Keratinocyte (primary cell): ENCODE measurements at regions not wholly inside any gene's neighbourhood (a gene's known extent, or its start where the extent isn't known, plus 50 kb on each side); places are given as distances from the start of the nearest gene placed in this dataset.
"Not testable (repeated sequence)": the region's sequence is repeated elsewhere in the genome, so short reads cannot be mapped to it uniquely, and the experiment has no call there.

Experiments
- DNase-seq: peaks from one replicate; pipeline ENCODE4 v3.0.0-alpha.2; 2011; ENCODE audit warnings: low read depth, missing footprints, low spot score
- FAIRE-seq: peaks from 2 replicates; lab custom pipeline; 2011; peaks lifted over from hg19 to GRCh38; lab: Jason Lieb, UNC
- H2AFZ ChIP-seq: 2 replicates; pipeline ENCODE4 v1.6.0; 2012; ENCODE audit warnings: low read length, control low read depth, inconsistent platforms; ENCODE audit not compliant: control insufficient read depth
- H3K27ac ChIP-seq: 2 replicates; pipeline ENCODE4 v1.5.1; 2011; ENCODE audit warnings: low read length; ENCODE audit not compliant: control insufficient read depth, insufficient read depth
- H3K27me3 ChIP-seq: 3 replicates; pipeline ENCODE4 v1.6.0; 2011; ENCODE audit warnings: low read length; ENCODE audit not compliant: control insufficient read depth, insufficient read depth; ENCODE audit errors: extremely low read depth
- H3K36me3 ChIP-seq, 2 experiments: 2 replicates in 1 of 2; 3 replicates in 1 of 2; pipeline ENCODE4 v1.5.1; 2011; ENCODE audit warnings: low read length in 2 of 2, mild to moderate bottlenecking in 1 of 2; ENCODE audit not compliant: control insufficient read depth in 2 of 2, insufficient read depth in 2 of 2; ENCODE audit errors: extremely low read depth in 1 of 2
- H3K4me1 ChIP-seq: 3 replicates; pipeline ENCODE4 v1.5.1; 2011; ENCODE audit warnings: low read length; ENCODE audit not compliant: control insufficient read depth, insufficient read depth; ENCODE audit errors: extremely low read depth
- H3K4me2 ChIP-seq: 3 replicates; pipeline ENCODE4 v1.6.0; 2011; ENCODE audit warnings: low read depth, low read length; ENCODE audit not compliant: control insufficient read depth, insufficient read depth; ENCODE audit errors: extremely low read depth
- H3K4me3 ChIP-seq, 3 experiments: fragments of 200-600 bp in 1 of 3; sonication (generic) in 1 of 3; 2 replicates in 2 of 3; 3 replicates in 1 of 3; pipeline ENCODE4 v1.5.1; 2011 to 2016; ENCODE audit warnings: low read length in 3 of 3, mild to moderate bottlenecking in 3 of 3, control low read depth in 2 of 3, inconsistent platforms in 1 of 3, low read depth in 1 of 3, mixed read lengths in 1 of 3, mixed run types in 1 of 3, moderate library complexity in 1 of 3; ENCODE audit not compliant: control insufficient read depth in 2 of 3, insufficient read depth in 2 of 3; ENCODE audit errors: extremely low read depth in 1 of 3
- H3K79me2 ChIP-seq: 2 replicates; pipeline ENCODE4 v1.6.0; 2012; ENCODE audit warnings: low read length; ENCODE audit not compliant: control insufficient read depth, insufficient read depth
- H3K9ac ChIP-seq: 3 replicates; pipeline ENCODE4 v1.6.0; 2011; ENCODE audit warnings: low read length; ENCODE audit not compliant: control insufficient read depth, insufficient read depth; ENCODE audit errors: extremely low read depth
- H3K9me1 ChIP-seq: 3 replicates; pipeline ENCODE4 v1.6.0; 2011; ENCODE audit warnings: low read length; ENCODE audit not compliant: control insufficient read depth, insufficient read depth; ENCODE audit errors: extremely low read depth
- H3K9me3 ChIP-seq: 2 replicates; pipeline ENCODE4 v1.5.1; 2012; ENCODE audit warnings: low read depth, low read length; ENCODE audit not compliant: control insufficient read depth
- H4K20me1 ChIP-seq: 3 replicates; pipeline ENCODE4 v1.6.0; 2011; ENCODE audit warnings: low read length; ENCODE audit not compliant: control insufficient read depth, insufficient read depth; ENCODE audit errors: extremely low read depth
- EZH2 ChIP-seq: IDR thresholded peaks from one replicate; pipeline ENCODE4 v1.6.1; 2012; ENCODE audit warnings: inconsistent platforms, mild to moderate bottlenecking, low read length, moderate library complexity
- dilution Hi-C: fragments of 300-500 bp; cut with MboI; formaldehyde crosslinking; loops from one replicate; pipeline ENCODE4 v1.7.0; 2020; ENCODE audit warnings: low sequenced_read_pairs; ENCODE audit not compliant: extremely low pct_ligation_motif_present
- TF ChIP-seq, protein P1 (sequence below), 3 experiments: IDR thresholded peaks in 1 of 3; conservative IDR thresholded peaks in 1 of 3; optimal IDR thresholded peaks in 1 of 3; 2 replicates in 2 of 3; 3 replicates in 1 of 3; pipeline versions ENCODE3 to v1.5.1; 2011; ENCODE audit warnings: low read length in 3 of 3, mild to moderate bottlenecking in 3 of 3, moderate library complexity in 2 of 3, control low read depth in 1 of 3, inconsistent platforms in 1 of 3; ENCODE audit not compliant: insufficient read depth in 2 of 3; ENCODE audit errors: extremely low read depth in 1 of 3

DNA sequence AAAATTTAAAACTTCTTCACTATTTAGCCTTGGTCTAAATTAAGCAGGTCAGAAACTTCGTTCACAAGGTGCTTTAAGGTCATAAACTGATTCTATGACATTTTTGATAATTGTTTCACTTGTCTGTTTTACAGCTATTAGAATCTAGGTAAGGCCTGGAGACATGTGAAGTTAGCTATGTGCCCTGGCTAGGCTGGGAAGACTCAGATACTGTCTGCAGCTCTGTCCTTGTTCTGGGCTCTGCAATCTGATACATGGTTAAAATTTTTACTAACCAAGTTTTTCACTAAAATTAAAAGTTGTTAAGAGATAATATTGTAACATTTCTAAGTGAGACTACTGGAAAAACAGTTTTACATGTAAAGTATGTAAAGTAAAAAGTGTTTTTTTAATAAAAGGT is 479.6 kb upstream of the EPHA6 start:
- H3K4me3 ChIP-seq = no peak overlapping the region
- no peaks in the 10 kb centered on the region for H3K9me1 ChIP-seq
- dilution Hi-C loops = no loop called here
- DNase-seq = no peak
- no peak overlapping the region for H3K9ac ChIP-seq
- no peaks in the 10 kb centered on the region for H3K36me3 ChIP-seq
- FAIRE-seq = no peak
- H3K4me2 ChIP-seq = no peak overlapping the region
- no peaks in the 10 kb centered on the region for H3K9me3 ChIP-seq
- no peaks in the 10 kb centered on the region for H3K27me3 ChIP-seq
- H3K4me1 ChIP-seq = no peaks in the 10 kb centered on the region
- TF ChIP-seq EZH2 = no peak
- TF ChIP-seq, protein P1, sequence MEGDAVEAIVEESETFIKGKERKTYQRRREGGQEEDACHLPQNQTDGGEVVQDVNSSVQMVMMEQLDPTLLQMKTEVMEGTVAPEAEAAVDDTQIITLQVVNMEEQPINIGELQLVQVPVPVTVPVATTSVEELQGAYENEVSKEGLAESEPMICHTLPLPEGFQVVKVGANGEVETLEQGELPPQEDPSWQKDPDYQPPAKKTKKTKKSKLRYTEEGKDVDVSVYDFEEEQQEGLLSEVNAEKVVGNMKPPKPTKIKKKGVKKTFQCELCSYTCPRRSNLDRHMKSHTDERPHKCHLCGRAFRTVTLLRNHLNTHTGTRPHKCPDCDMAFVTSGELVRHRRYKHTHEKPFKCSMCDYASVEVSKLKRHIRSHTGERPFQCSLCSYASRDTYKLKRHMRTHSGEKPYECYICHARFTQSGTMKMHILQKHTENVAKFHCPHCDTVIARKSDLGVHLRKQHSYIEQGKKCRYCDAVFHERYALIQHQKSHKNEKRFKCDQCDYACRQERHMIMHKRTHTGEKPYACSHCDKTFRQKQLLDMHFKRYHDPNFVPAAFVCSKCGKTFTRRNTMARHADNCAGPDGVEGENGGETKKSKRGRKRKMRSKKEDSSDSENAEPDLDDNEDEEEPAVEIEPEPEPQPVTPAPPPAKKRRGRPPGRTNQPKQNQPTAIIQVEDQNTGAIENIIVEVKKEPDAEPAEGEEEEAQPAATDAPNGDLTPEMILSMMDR (optimal IDR thresholded peaks at IDR 0.05 in 1 of 3, IDR thresholded peaks at IDR 0.05 in 1 of 3, conservative IDR thresholded peaks at IDR 0.05 in 1 of 3; ENCODE audit: extremely low read depth in 1 of 3, insufficient read depth in 2 of 3, low read length in 3 of 3) = no peak
- H2AFZ ChIP-seq = no peak overlapping the region
- H4K20me1 ChIP-seq = no peaks in the 10 kb centered on the region
- H3K79me2 ChIP-seq = no peaks in the 10 kb centered on the region
- H3K27ac ChIP-seq = no peak overlapping the region

DNA sequence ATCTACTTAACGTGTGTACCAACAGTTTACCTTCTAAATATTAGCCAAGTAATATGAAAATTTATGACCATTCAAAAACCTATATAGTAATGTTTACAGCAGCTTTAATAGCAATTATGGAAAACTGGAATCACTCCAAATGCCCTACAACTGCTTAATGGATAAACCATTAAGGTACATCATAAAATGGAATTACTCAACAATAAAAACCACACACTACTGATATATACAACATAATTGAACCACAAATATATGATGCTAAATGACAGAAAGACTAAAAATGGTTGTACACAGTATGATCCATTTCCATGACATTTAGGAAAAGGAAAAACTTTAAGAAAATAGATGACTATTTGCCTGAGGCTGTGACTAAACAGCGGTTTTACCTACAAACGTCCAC is 467.1 kb upstream of the EPHA6 start:
- Histone ChIP-seq H3K27me3 (no peaks in the 10 kb centered on the region), H3K9me3 (no peaks in the 10 kb centered on the region), H3K9me1 (no peaks in the 10 kb centered on the region), H3K4me3 (no peak overlapping the region), H4K20me1 (no peaks in the 10 kb centered on the region), H3K4me1 (no peaks in the 10 kb centered on the region), H3K4me2 (no peak overlapping the region), H3K9ac (no peak overlapping the region), H3K27ac (no peak overlapping the region), H3K79me2 (no peaks in the 10 kb centered on the region), H3K36me3 (no peaks in the 10 kb centered on the region), H2AFZ (no peak overlapping the region)
- DNase-seq (no peak), FAIRE-seq (no peak)
- dilution Hi-C loops = no loop called here
- no peak for TF ChIP-seq EZH2
- TF ChIP-seq, protein P1 (optimal IDR thresholded peaks at IDR 0.05 in 1 of 3, IDR thresholded peaks at IDR 0.05 in 1 of 3, conservative IDR thresholded peaks at IDR 0.05 in 1 of 3; ENCODE audit: extremely low read depth in 1 of 3, insufficient read depth in 2 of 3, low read length in 3 of 3) = no peak

DNA sequence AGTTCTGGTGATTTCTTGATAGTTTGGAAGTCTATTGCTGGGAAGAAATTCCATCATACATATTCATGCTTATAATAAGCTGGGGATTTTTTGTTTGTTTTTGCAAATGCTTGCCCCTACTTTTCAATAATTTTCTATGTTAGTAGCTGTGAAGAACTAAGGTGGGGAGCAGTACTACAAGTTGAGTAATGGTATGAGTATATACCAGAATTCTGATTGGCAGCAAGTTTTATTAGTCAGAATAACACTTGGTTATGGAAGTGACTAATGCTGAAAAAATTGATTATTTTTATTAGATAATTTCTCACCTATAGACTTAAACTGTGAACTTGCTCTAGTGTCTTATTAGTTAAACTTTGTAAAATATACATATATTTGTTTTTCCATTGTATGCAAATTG is 462.8 kb upstream of the EPHA6 start:
- H3K4me3 ChIP-seq, H2AFZ ChIP-seq, DNase-seq, H3K9me3 ChIP-seq, H3K9ac ChIP-seq, H3K4me1 ChIP-seq, H3K79me2 ChIP-seq, H3K27ac ChIP-seq, H4K20me1 ChIP-seq, dilution Hi-C loops, H3K27me3 ChIP-seq, FAIRE-seq, H3K36me3 ChIP-seq, H3K9me1 ChIP-seq, H3K4me2 ChIP-seq: not testable (repeated sequence)
